ENCODE measurements at regions not wholly inside any gene's neighbourhood (a gene's known extent, or its start where the extent isn't known, plus 50 kb on each side); places are given as distances from the start of the nearest gene placed in this dataset.

- WGBS, 5 donors = 75 to 92% (median 89%) methylated on average over 1 of the region's 1 CpG
- Histone ChIP-seq H3K27ac (no peak overlapping the region), H3K9me3 (no peaks in the 10 kb centered on the region), H3K36me3 (no peaks in the 10 kb centered on the region), H3K4me3 (no peak overlapping the region), H3K4me1 (no peaks in the 10 kb centered on the region), H3K27me3 (replicated peaks in 1 of 7) (no peaks in the 10 kb centered on the region)
- TF ChIP-seq POLR2AphosphoS5 (IDR thresholded peaks at IDR 0.05) (no peak), CTCF (IDR thresholded peaks at IDR 0.05 in 8 of 11, conservative IDR thresholded peaks at IDR 0.05 in 3 of 11) (no peak), POLR2A (IDR thresholded peaks at IDR 0.05) (no peak)
- DNase-seq = no peak
- intact Hi-C loops (cut with DNase I; ENCODE audit: low total_unique reads) = no loop called here
Observed at GRCh38 chr6:114453737-114454276, 111.0 kb upstream of the HS3ST5 start.

GRCh38 chr6:114452785-114453401 lies 110.1 kb upstream of the HS3ST5 start:
- no peaks in the 10 kb centered on the region for H3K9me3 ChIP-seq
- H3K4me1 ChIP-seq = no peaks in the 10 kb centered on the region
- 60 to 81% (median 70%) methylated on average over 4 of the region's 4 CpGs for WGBS, 5 donors
- TF ChIP-seq POLR2A (IDR thresholded peaks at IDR 0.05) = no peak
- no peak for TF ChIP-seq CTCF (IDR thresholded peaks at IDR 0.05 in 8 of 11, conservative IDR thresholded peaks at IDR 0.05 in 3 of 11)
- no peak for TF ChIP-seq POLR2AphosphoS5 (IDR thresholded peaks at IDR 0.05)
- H3K27ac ChIP-seq = no peak overlapping the region
- intact Hi-C loops (cut with DNase I; ENCODE audit: low total_unique reads) = no loop called here
- no peak overlapping the region for H3K4me3 ChIP-seq
- no peaks in the 10 kb centered on the region for H3K27me3 ChIP-seq (replicated peaks in 1 of 7)
- no peak for DNase-seq
- H3K36me3 ChIP-seq = no peaks in the 10 kb centered on the region

- H3K4me1 ChIP-seq = no peaks in the 10 kb centered on the region
- no peaks in the 10 kb centered on the region for H3K36me3 ChIP-seq
- intact Hi-C loops (cut with DNase I; ENCODE audit: low total_unique reads) = no loop called here
- H3K27ac ChIP-seq = no peak overlapping the region
- no peak for DNase-seq
- no peak for TF ChIP-seq POLR2AphosphoS5 (IDR thresholded peaks at IDR 0.05)
- no peak overlapping the region for H3K4me3 ChIP-seq
- no peaks in the 10 kb centered on the region for H3K27me3 ChIP-seq (replicated peaks in 1 of 7)
- no peaks in the 10 kb centered on the region for H3K9me3 ChIP-seq
- WGBS, 5 donors = 70 to 80% (median 76%) methylated on average over 2 of the region's 2 CpGs
Observed at GRCh38 chr6:114450631-114451030, 107.8 kb upstream of the HS3ST5 start.

- no peaks in the 10 kb centered on the region for H3K27me3 ChIP-seq (replicated peaks in 1 of 7)
- no peak for DNase-seq
- TF ChIP-seq POLR2AphosphoS5 (IDR thresholded peaks at IDR 0.05) (no peak), CTCF (IDR thresholded peaks at IDR 0.05 in 8 of 11, conservative IDR thresholded peaks at IDR 0.05 in 3 of 11) (no peak), POLR2A (IDR thresholded peaks at IDR 0.05) (no peak)
- no peak overlapping the region for H3K27ac ChIP-seq
- no peak overlapping the region for H3K4me3 ChIP-seq
- intact Hi-C loops (cut with DNase I; ENCODE audit: low total_unique reads) = no loop called here
- no peaks in the 10 kb centered on the region for H3K9me3 ChIP-seq
- no peaks in the 10 kb centered on the region for H3K4me1 ChIP-seq
- no peaks in the 10 kb centered on the region for H3K36me3 ChIP-seq
Observed at GRCh38 chr6:114449659-114450058, 106.8 kb upstream of the HS3ST5 start.
